ENCODE measurements at regions not wholly inside any gene's neighbourhood (a gene's known extent, or its start where the extent isn't known, plus 50 kb on each side); places are given as distances from the start of the nearest gene placed in this dataset.

DNA sequence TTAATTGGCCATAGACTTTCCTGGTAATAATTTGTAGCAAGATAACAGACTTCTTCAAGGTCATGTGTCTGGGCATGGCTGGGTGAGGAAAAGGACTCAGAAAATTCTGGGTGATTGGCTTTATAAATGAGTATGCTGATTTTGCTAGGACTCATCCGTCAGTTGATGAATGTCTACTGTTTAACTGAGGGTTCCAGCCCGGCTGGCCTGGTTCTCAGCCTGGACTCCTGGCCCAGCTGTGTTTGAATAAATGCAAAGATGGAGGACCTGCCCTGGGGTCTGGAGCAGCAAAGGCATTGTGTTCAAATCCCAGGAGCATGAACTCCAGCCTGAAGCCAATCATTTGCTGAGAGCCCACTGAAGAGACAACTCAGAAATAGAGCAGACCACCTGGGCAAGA, 323.2 kb downstream of the LRFN2 start:
- no peak for TF ChIP-seq CTCF (conservative IDR thresholded peaks at IDR 0.05; ENCODE audit: control insufficient read depth, insufficient read depth, low read depth, low read length)
- no peak for DNase-seq (ENCODE audit: low read depth)
- H3K4me3 ChIP-seq (ENCODE audit: control insufficient read depth, low read depth, low read length), result no peak overlapping the region

DNA sequence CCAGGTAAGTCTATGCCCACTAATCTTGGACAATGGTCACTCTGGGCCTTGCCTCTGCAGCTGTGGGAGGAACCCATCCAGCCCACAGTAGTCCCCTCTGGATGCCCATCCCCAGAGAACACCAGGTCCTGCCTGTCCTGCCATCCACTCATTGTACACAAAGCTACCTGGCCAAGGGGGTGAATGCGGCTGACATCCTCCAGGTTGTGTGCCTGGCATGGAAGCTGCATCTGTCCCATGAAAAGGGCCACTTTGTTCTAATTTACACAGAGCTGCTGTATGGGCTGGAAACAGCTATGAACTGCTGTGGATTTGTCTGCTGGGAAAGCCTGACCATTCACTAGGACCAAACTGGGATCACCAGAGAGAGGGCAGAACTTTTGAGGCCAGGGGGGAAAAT, 324.8 kb downstream of the LRFN2 start:
- TF ChIP-seq CTCF (conservative IDR thresholded peaks at IDR 0.05; ENCODE audit: control insufficient read depth, insufficient read depth, low read depth, low read length), result no peak
- H3K4me3 ChIP-seq (ENCODE audit: control insufficient read depth, low read depth, low read length), result no peak overlapping the region
- DNase-seq (ENCODE audit: low read depth), result no peak

GRCh38 chr6:40258531-40258930, 324.3 kb upstream of the MOCS1 start:
- DNase-seq (ENCODE audit: low read depth), result no peak
- no peak for TF ChIP-seq CTCF (conservative IDR thresholded peaks at IDR 0.05; ENCODE audit: control insufficient read depth, insufficient read depth, low read depth, low read length)

GRCh38 chr6:40256831-40257230, 322.6 kb upstream of the MOCS1 start:
- TF ChIP-seq CTCF (conservative IDR thresholded peaks at IDR 0.05; ENCODE audit: control insufficient read depth, insufficient read depth, low read depth, low read length), result no peak
- no peak for DNase-seq (ENCODE audit: low read depth)
- H3K4me3 ChIP-seq (ENCODE audit: control insufficient read depth, low read depth, low read length), result no peak overlapping the region

More at GRCh38 chr6:40258531-40258930, 324.3 kb upstream of the MOCS1 start:
- no peak overlapping the region for H3K4me3 ChIP-seq (ENCODE audit: control insufficient read depth, low read depth, low read length)

GRCh38 chr6:40256224-40256623, 322.0 kb upstream of the MOCS1 start:
- DNase-seq (ENCODE audit: low read depth), result no peak
- no peak for TF ChIP-seq CTCF (conservative IDR thresholded peaks at IDR 0.05; ENCODE audit: control insufficient read depth, insufficient read depth, low read depth, low read length)
- no peak overlapping the region for H3K4me3 ChIP-seq (ENCODE audit: control insufficient read depth, low read depth, low read length)

DNA sequence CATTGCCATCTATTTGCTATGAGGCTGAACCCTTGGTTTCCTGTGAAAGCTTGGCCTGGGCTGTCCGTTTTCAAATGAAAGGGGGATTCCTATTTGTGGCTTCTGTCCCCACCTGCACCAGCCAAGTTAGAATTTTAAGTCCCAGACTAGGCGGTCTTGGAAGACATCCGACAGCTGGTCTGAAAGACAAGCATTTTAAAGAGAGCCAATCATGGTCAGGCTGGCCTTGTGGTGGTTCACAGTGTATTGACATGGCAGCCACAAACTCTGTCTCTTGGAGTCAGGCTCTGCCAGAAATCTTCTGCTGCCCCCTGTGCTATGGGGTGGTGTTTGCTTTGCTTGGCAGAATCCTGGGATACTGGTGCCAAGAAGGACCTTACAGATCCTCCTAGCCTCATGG, 319.2 kb upstream of the MOCS1 start:
- no peak for TF ChIP-seq CTCF (conservative IDR thresholded peaks at IDR 0.05; ENCODE audit: control insufficient read depth, insufficient read depth, low read depth, low read length)
- no peak for DNase-seq (ENCODE audit: low read depth)

More for the DNA sequence above, 319.2 kb upstream of the MOCS1 start:
- no peak overlapping the region for H3K4me3 ChIP-seq (ENCODE audit: control insufficient read depth, low read depth, low read length)

Measured in fibroblast of mammary gland (primary cell).